ENCODE measurements at regions not wholly inside any gene's neighbourhood (a gene's known extent, or its start where the extent isn't known, plus 50 kb on each side); places are given as distances from the start of the nearest gene placed in this dataset.

DNA sequence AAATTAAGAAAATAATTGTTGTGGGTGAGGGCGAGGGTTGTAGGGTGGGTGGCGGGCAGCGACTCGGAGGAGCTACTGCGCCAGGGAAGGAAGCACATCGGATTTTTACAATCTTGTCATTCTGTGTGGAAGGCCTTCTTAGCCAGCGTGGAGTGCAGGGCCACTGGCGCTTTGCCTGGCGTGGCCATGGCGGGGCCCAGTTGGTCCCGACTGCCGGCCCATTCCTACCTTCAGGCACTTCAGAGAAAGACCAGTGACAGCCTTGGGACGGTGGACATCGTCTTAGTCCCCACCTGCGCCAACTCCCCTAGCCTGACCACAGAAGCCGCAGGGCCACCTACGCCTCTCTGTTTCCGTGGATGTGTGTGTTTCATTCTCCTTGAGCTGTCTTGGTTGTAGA, 136.9 kb upstream of the NEGR1 start:
- Histone ChIP-seq H3K9ac (ENCODE audit: insufficient read depth, low read length, poor library complexity, severe bottlenecking) (no peak overlapping the region), H3K36me3 (replicated peaks in 1 of 2; ENCODE audit: control insufficient read depth in 1 of 2, insufficient read depth in 2 of 2, low read length in 2 of 2) (no peaks in the 10 kb centered on the region), H4K20me1 (ENCODE audit: insufficient read depth, low read length) (no peaks in the 10 kb centered on the region), H3K4me3 (replicated peaks in 1 of 3; ENCODE audit: low read depth in 2 of 3, low read length in 3 of 3) (no peak overlapping the region), H2AFZ (ENCODE audit: insufficient read depth, low read depth, low read length, poor library complexity, severe bottlenecking) (no peak overlapping the region), H3K9me3 (replicated peaks in 1 of 2; ENCODE audit: control insufficient read depth in 1 of 2, insufficient read depth in 1 of 2, low read length in 2 of 2) (peaks cover 10 to 13% of the 10 kb centered on the region in 2 donors), H3K4me2 (replicated peaks; ENCODE audit: extremely low read depth, low read length, poor library complexity, severe bottlenecking) (no peak overlapping the region), H3K79me2 (ENCODE audit: insufficient read depth, low read length) (no peaks in the 10 kb centered on the region), H3K27me3 (ENCODE audit: control insufficient read depth in 2 of 2, insufficient read depth in 2 of 2, low read length in 2 of 2) (no peaks in the 10 kb centered on the region), H3K27ac (ENCODE audit: low read depth in 1 of 2, low read length in 2 of 2) (no peak overlapping the region), H3K4me1 (ENCODE audit: control insufficient read depth in 1 of 2, insufficient read depth in 2 of 2, low read length in 2 of 2) (no peaks in the 10 kb centered on the region)
- no peaks in the 10 kb centered on the region for H3K36me3 Mint-ChIP-seq
- 99% methylated on average over 12 of the region's 18 CpGs for WGBS (ENCODE audit: insufficient coverage)
- no peak overlapping the region for H3K27ac Mint-ChIP-seq
- H3K27me3 Mint-ChIP-seq (ENCODE audit: low read depth in 3 of 3), result no peaks in the 10 kb centered on the region
- H3K4me1 Mint-ChIP-seq, result no peaks in the 10 kb centered on the region
- TF ChIP-seq, protein P1, sequence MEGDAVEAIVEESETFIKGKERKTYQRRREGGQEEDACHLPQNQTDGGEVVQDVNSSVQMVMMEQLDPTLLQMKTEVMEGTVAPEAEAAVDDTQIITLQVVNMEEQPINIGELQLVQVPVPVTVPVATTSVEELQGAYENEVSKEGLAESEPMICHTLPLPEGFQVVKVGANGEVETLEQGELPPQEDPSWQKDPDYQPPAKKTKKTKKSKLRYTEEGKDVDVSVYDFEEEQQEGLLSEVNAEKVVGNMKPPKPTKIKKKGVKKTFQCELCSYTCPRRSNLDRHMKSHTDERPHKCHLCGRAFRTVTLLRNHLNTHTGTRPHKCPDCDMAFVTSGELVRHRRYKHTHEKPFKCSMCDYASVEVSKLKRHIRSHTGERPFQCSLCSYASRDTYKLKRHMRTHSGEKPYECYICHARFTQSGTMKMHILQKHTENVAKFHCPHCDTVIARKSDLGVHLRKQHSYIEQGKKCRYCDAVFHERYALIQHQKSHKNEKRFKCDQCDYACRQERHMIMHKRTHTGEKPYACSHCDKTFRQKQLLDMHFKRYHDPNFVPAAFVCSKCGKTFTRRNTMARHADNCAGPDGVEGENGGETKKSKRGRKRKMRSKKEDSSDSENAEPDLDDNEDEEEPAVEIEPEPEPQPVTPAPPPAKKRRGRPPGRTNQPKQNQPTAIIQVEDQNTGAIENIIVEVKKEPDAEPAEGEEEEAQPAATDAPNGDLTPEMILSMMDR (IDR thresholded peaks at IDR 0.05), result no peak
- DNase-seq, result no peak
- H3K4me3 Mint-ChIP-seq, result no peak overlapping the region
- H3K9me3 Mint-ChIP-seq, result peaks cover 8 to 20% (median 11%) of the 10 kb centered on the region in 7 donors
- intact Hi-C loops (cut with micrococcal nuclease), result no loop called here

DNA sequence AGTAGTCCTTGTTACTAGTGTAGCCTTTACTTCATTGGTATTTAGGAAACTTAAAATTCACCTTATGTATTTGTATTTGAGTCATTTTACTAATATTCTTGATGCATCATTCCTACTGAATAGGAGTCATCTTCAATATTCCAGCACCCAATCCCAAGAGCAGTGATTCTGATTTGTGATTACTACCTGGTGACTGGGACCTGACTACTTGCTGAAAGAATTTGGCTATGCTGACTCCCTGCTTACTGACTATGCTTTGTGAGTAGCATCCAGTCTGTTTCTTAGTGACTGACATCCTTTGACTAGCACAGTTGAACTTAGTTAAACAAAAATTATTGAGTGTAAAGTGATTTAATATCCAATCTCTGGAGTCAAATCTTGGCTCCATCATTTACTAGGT, 129.9 kb upstream of the NEGR1 start:
- no peaks in the 10 kb centered on the region for H3K36me3 Mint-ChIP-seq
- TF ChIP-seq, protein P1 (IDR thresholded peaks at IDR 0.05), result no peak

More for the DNA sequence above, 129.9 kb upstream of the NEGR1 start:
- no peaks in the 10 kb centered on the region for H3K27me3 ChIP-seq (ENCODE audit: control insufficient read depth in 2 of 2, insufficient read depth in 2 of 2, low read length in 2 of 2)
- no peak overlapping the region for H3K9ac ChIP-seq (ENCODE audit: insufficient read depth, low read length, poor library complexity, severe bottlenecking)
- DNase-seq, result no peak
- Mint-ChIP-seq H3K27ac (no peak overlapping the region), H3K4me1 (no peaks in the 10 kb centered on the region), H3K4me3 (no peak overlapping the region), H3K27me3 (ENCODE audit: low read depth in 3 of 3) (no peaks in the 10 kb centered on the region), H3K9me3 (peaks cover 0 to 6% (median 2%) of the 10 kb centered on the region in 7 donors)
- no peaks in the 10 kb centered on the region for H3K36me3 ChIP-seq (replicated peaks in 1 of 2; ENCODE audit: control insufficient read depth in 1 of 2, insufficient read depth in 2 of 2, low read length in 2 of 2)
- H4K20me1 ChIP-seq (ENCODE audit: insufficient read depth, low read length), result no peaks in the 10 kb centered on the region
- H2AFZ ChIP-seq (ENCODE audit: insufficient read depth, low read depth, low read length, poor library complexity, severe bottlenecking), result no peak overlapping the region
- no peak overlapping the region for H3K4me3 ChIP-seq (replicated peaks in 1 of 3; ENCODE audit: low read depth in 2 of 3, low read length in 3 of 3)
- intact Hi-C loops (cut with micrococcal nuclease), result no loop called here
- no peak overlapping the region for H3K4me2 ChIP-seq (replicated peaks; ENCODE audit: extremely low read depth, low read length, poor library complexity, severe bottlenecking)
- no peak overlapping the region for H3K27ac ChIP-seq (ENCODE audit: low read depth in 1 of 2, low read length in 2 of 2)
- no peaks in the 10 kb centered on the region for H3K9me3 ChIP-seq (replicated peaks in 1 of 2; ENCODE audit: control insufficient read depth in 1 of 2, insufficient read depth in 1 of 2, low read length in 2 of 2)
- H3K79me2 ChIP-seq (ENCODE audit: insufficient read depth, low read length), result no peaks in the 10 kb centered on the region
- H3K4me1 ChIP-seq (ENCODE audit: control insufficient read depth in 1 of 2, insufficient read depth in 2 of 2, low read length in 2 of 2), result no peaks in the 10 kb centered on the region
